HG03025 (cell line): ENCODE measurements at regions not wholly inside any gene's neighbourhood (a gene's known extent, or its start where the extent isn't known, plus 50 kb on each side); places are given as distances from the start of the nearest gene placed in this dataset.

Experiments
- ATAC-seq: cut with Tn5 transposase; IDR thresholded peaks from one replicate; pipeline ENCODE4 v1.9.1; 2021; ENCODE audit warnings: mild to moderate bottlenecking, moderate library complexity; ENCODE audit not compliant: unreplicated experiment, low FRiP score

- no peak for ATAC-seq
Measured at GRCh38 chr13:105240371-105240770, 1295.1 kb downstream of the EFNB2 start.

- no peak for ATAC-seq
Measured at GRCh38 chr13:105232439-105232838, 1303.0 kb downstream of the EFNB2 start.

GRCh38 chr13:105232006-105232405 lies 1303.5 kb downstream of the EFNB2 start:
- ATAC-seq = no peak

- no peak for ATAC-seq
Measured at GRCh38 chr13:105231579-105231978, 1303.9 kb downstream of the EFNB2 start.

GRCh38 chr13:105220881-105221280 lies 1314.6 kb downstream of the EFNB2 start:
- ATAC-seq = no peak

- no peak for ATAC-seq
Measured at GRCh38 chr13:105220063-105220462, 1315.4 kb downstream of the EFNB2 start.

- ATAC-seq = no peak
Measured at GRCh38 chr13:105219651-105220050, 1315.8 kb downstream of the EFNB2 start.

GRCh38 chr13:105213512-105213911 lies 1322.0 kb downstream of the EFNB2 start:
- no peak for ATAC-seq

GRCh38 chr13:105207572-105208293 lies 1327.7 kb downstream of the EFNB2 start:
- ATAC-seq = no peak

GRCh38 chr13:105202354-105202753 lies 1333.1 kb downstream of the EFNB2 start:
- ATAC-seq = no peak

GRCh38 chr13:105201351-105201750 lies 1334.1 kb downstream of the EFNB2 start:
- ATAC-seq = no peak

GRCh38 chr13:105200181-105200580 lies 1335.3 kb downstream of the EFNB2 start:
- no peak for ATAC-seq

- ATAC-seq = no peak
Measured at GRCh38 chr13:105196052-105196451, 1339.4 kb downstream of the EFNB2 start.

GRCh38 chr13:105193026-105193425 lies 1342.4 kb downstream of the EFNB2 start:
- no peak for ATAC-seq

- no peak for ATAC-seq
Measured at GRCh38 chr13:105184201-105184600, 1351.3 kb downstream of the EFNB2 start.

GRCh38 chr13:105177265-105177900 lies 1358.1 kb downstream of the EFNB2 start:
- ATAC-seq = no peak

GRCh38 chr13:105170438-105170837 lies 1365.0 kb downstream of the EFNB2 start:
- no peak for ATAC-seq

- no peak for ATAC-seq
Measured at GRCh38 chr13:105168295-105168694, 1367.2 kb downstream of the EFNB2 start.

GRCh38 chr13:105167385-105167784 lies 1368.1 kb downstream of the EFNB2 start:
- ATAC-seq = no peak

- peak; percentile 98 for ATAC-seq
Measured at GRCh38 chr13:105165449-105166125, 1369.9 kb downstream of the EFNB2 start.

GRCh38 chr13:105159841-105160240 lies 1375.6 kb downstream of the EFNB2 start:
- ATAC-seq = no peak

- ATAC-seq = no peak
Measured at GRCh38 chr13:105153611-105154010, 1381.9 kb downstream of the EFNB2 start.
